ENCODE measurements at regions not wholly inside any gene's neighbourhood (a gene's known extent, or its start where the extent isn't known, plus 50 kb on each side); places are given as distances from the start of the nearest gene placed in this dataset.
A peak's percentile ranks its signal among the peaks of the same experiment; 100 is the strongest.

DNA sequence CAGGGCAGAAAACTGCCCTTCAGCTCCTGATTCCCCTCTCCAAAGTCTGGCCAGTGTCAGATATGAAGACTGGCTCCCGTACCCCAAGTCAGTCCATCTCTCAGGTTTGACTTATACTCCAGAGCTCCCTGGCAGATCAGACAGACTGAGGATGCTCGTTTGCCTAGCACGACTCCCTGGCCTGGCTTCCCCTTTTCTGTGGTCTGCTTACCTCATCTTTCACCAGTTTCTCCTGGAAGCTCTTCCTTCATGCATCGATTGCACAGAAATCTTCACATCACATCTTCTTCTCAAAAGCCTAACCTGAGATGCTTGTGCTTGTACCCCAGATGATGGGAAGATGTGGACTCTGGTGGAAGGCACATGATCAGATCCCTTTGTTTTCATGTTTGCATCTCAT is 387.9 kb upstream of the POU3F3 start:
- H3K27me3 ChIP-seq (ENCODE audit: insufficient read depth): no peaks in the 10 kb centered on the region
- no peaks in the 10 kb centered on the region for H3K79me2 ChIP-seq (replicated peaks; ENCODE audit: insufficient read depth)
- H2AFZ ChIP-seq: peak overlapping the region; percentile 40; the same call in 1 of the 2 replicates
- H3K9me2 ChIP-seq (ENCODE audit: insufficient read depth): no peaks in the 10 kb centered on the region
- no peak overlapping the region for H3K27ac ChIP-seq (ENCODE audit: low read depth)
- H3K4me1 ChIP-seq (ENCODE audit: insufficient read depth): peaks cover 18% of the 10 kb centered on the region
- Mint-ChIP-seq H3K27ac (no peak overlapping the region), H3K4me3 (no peak overlapping the region), H3K27me3 (ENCODE audit: insufficient read depth, low read depth, poor library complexity) (peaks cover 2% of the 10 kb centered on the region), H3K9me3 (no peaks in the 10 kb centered on the region), H3K36me3 (ENCODE audit: low read depth) (no peaks in the 10 kb centered on the region), H3K4me1 (peaks cover 18% of the 10 kb centered on the region)
- no peaks in the 10 kb centered on the region for H3F3A ChIP-seq (replicated peaks; ENCODE audit: low read depth)
- DNase-seq (ENCODE audit: low spot score) (no peak), ATAC-seq (no peak)
- no peaks in the 10 kb centered on the region for H4K20me1 ChIP-seq (replicated peaks; ENCODE audit: insufficient read depth)
- TF ChIP-seq POLR2AphosphoS5 (IDR thresholded peaks at IDR 0.05; ENCODE audit: low read depth): no peak
- TF ChIP-seq STAT1 (IDR thresholded peaks at IDR 0.05; ENCODE audit: unreplicated experiment): no peak
- TF ChIP-seq CREB1 (CRISPR knock-in tag; IDR thresholded peaks at IDR 0.05; ENCODE audit: low read depth): no peak
- no peak for TF ChIP-seq CTCF (conservative IDR thresholded peaks at IDR 0.05; ENCODE audit: low read depth in 2 of 2)
- TF ChIP-seq EZH2phosphoT487 (IDR thresholded peaks at IDR 0.05; ENCODE audit: unreplicated experiment): no peak
- TF ChIP-seq ETS1 (IDR thresholded peaks at IDR 0.05): no peak
- TF ChIP-seq, protein P1, sequence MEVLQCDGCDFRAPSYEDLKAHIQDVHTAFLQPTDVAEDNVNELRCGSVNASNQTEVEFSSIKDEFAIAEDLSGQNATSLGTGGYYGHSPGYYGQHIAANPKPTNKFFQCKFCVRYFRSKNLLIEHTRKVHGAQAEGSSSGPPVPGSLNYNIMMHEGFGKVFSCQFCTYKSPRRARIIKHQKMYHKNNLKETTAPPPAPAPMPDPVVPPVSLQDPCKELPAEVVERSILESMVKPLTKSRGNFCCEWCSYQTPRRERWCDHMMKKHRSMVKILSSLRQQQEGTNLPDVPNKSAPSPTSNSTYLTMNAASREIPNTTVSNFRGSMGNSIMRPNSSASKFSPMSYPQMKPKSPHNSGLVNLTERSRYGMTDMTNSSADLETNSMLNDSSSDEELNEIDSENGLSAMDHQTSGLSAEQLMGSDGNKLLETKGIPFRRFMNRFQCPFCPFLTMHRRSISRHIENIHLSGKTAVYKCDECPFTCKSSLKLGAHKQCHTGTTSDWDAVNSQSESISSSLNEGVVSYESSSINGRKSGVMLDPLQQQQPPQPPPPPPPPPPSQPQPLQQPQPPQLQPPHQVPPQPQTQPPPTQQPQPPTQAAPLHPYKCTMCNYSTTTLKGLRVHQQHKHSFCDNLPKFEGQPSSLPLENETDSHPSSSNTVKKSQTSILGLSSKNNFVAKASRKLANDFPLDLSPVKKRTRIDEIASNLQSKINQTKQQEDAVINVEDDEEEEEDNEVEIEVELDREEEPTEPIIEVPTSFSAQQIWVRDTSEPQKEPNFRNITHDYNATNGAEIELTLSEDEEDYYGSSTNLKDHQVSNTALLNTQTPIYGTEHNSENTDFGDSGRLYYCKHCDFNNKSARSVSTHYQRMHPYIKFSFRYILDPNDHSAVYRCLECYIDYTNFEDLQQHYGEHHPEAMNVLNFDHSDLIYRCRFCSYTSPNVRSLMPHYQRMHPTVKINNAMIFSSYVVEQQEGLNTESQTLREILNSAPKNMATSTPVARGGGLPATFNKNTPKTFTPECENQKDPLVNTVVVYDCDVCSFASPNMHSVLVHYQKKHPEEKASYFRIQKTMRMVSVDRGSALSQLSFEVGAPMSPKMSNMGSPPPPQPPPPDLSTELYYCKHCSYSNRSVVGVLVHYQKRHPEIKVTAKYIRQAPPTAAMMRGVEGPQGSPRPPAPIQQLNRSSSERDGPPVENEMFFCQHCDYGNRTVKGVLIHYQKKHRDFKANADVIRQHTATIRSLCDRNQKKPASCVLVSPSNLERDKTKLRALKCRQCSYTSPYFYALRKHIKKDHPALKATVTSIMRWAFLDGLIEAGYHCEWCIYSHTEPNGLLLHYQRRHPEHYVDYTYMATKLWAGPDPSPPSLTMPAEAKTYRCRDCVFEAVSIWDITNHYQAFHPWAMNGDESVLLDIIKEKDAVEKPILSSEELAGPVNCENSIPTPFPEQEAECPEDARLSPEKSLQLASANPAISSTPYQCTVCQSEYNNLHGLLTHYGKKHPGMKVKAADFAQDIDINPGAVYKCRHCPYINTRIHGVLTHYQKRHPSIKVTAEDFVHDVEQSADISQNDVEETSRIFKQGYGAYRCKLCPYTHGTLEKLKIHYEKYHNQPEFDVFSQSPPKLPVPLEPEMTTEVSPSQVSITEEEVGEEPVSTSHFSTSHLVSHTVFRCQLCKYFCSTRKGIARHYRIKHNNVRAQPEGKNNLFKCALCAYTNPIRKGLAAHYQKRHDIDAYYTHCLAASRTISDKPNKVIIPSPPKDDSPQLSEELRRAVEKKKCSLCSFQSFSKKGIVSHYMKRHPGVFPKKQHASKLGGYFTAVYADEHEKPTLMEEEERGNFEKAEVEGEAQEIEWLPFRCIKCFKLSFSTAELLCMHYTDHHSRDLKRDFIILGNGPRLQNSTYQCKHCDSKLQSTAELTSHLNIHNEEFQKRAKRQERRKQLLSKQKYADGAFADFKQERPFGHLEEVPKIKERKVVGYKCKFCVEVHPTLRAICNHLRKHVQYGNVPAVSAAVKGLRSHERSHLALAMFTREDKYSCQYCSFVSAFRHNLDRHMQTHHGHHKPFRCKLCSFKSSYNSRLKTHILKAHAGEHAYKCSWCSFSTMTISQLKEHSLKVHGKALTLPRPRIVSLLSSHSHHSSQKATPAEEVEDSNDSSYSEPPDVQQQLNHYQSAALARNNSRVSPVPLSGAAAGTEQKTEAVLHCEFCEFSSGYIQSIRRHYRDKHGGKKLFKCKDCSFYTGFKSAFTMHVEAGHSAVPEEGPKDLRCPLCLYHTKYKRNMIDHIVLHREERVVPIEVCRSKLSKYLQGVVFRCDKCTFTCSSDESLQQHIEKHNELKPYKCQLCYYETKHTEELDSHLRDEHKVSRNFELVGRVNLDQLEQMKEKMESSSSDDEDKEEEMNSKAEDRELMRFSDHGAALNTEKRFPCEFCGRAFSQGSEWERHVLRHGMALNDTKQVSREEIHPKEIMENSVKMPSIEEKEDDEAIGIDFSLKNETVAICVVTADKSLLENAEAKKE (CRISPR knock-in tag; IDR thresholded peaks at IDR 0.05): no peak
- no peak for TF ChIP-seq NANOG (IDR thresholded peaks at IDR 0.05; ENCODE audit: borderline replicate concordance)
- TF ChIP-seq EZH2 (IDR thresholded peaks at IDR 0.05; ENCODE audit: low read depth, unreplicated experiment): no peak
- TF ChIP-seq ZNF114 (CRISPR knock-in tag; IDR thresholded peaks at IDR 0.05): no peak
- H3K36me3 ChIP-seq (ENCODE audit: insufficient read depth): no peaks in the 10 kb centered on the region
- H3K4me2 ChIP-seq: no peak overlapping the region
- H3K4me3 ChIP-seq: no peak overlapping the region
